NCI-H1417 (cell line): ENCODE measurements at regions not wholly inside any gene's neighbourhood (a gene's known extent, or its start where the extent isn't known, plus 50 kb on each side); places are given as distances from the start of the nearest gene placed in this dataset.
"Not testable (repeated sequence)": the region's sequence is repeated elsewhere in the genome, so short reads cannot be mapped to it uniquely, and the experiment has no call there.

Experiments used
- DNase-seq, 3 experiments: peaks; one replicate each; lab custom pipeline; 2025; lab: John Stamatoyannopoulos, UW

GRCh38 chr5:23721336-23721735, 213.9 kb downstream of the PRDM9 start:
- no peak for DNase-seq

GRCh38 chr5:23727271-23727670, 219.9 kb downstream of the PRDM9 start:
- DNase-seq, result peak in 2 of 3 experiments; percentile 71 to 94

GRCh38 chr5:23730023-23730422, 222.6 kb downstream of the PRDM9 start:
- peak in 1 of 3 experiments; percentile 27 for DNase-seq

GRCh38 chr5:23740029-23740428, 232.6 kb downstream of the PRDM9 start:
- peak in 2 of 3 experiments; percentile 23 to 44 for DNase-seq

- DNase-seq, result peak in 1 of 3 experiments; percentile 58
These were observed 235.3 kb downstream of the PRDM9 start for GRCh38 chr5:23742701-23743100.

- no peak for DNase-seq
These were observed 248.5 kb downstream of the PRDM9 start for GRCh38 chr5:23755906-23756305.

GRCh38 chr5:23756779-23757178, 249.4 kb downstream of the PRDM9 start:
- no peak for DNase-seq

GRCh38 chr5:23763170-23763569, 255.8 kb downstream of the PRDM9 start:
- DNase-seq, result peak; percentile 9 to 66 (median 53)

GRCh38 chr5:23776684-23777083, 269.3 kb downstream of the PRDM9 start:
- DNase-seq, result no peak

GRCh38 chr5:23800307-23800706, 292.9 kb downstream of the PRDM9 start:
- not testable (repeated sequence) for DNase-seq

GRCh38 chr5:23820765-23821471, 313.5 kb downstream of the PRDM9 start:
- DNase-seq, result peak; percentile 10 to 70 (median 21)

GRCh38 chr5:23823521-23823920, 316.1 kb downstream of the PRDM9 start:
- DNase-seq, result no peak

- DNase-seq, result no peak
These were observed 317.8 kb downstream of the PRDM9 start for GRCh38 chr5:23825196-23825595.

GRCh38 chr5:23840083-23840482, 332.7 kb downstream of the PRDM9 start:
- DNase-seq, result peak in 2 of 3 experiments; percentile 2 to 45

GRCh38 chr5:23864786-23865185, 357.4 kb downstream of the PRDM9 start:
- DNase-seq, result no peak

GRCh38 chr5:23877847-23878246, 370.4 kb downstream of the PRDM9 start:
- no peak for DNase-seq

GRCh38 chr5:23884405-23885031, 377.1 kb downstream of the PRDM9 start:
- DNase-seq, result no peak

GRCh38 chr5:23893561-23893960, 386.2 kb downstream of the PRDM9 start:
- no peak for DNase-seq

GRCh38 chr5:23895614-23896013, 388.2 kb downstream of the PRDM9 start:
- no peak for DNase-seq

- no peak for DNase-seq
These were observed 423.6 kb downstream of the PRDM9 start for GRCh38 chr5:23930985-23931384.

- not testable (repeated sequence) for DNase-seq
These were observed 444.0 kb downstream of the PRDM9 start for GRCh38 chr5:23951261-23951928.

- DNase-seq, result no peak
These were observed 456.0 kb downstream of the PRDM9 start for GRCh38 chr5:23963449-23963848.

- no peak for DNase-seq
These were observed 470.0 kb downstream of the PRDM9 start for GRCh38 chr5:23977365-23977764.
